Left renal cortex interstitium (tissue), 4 donors: ENCODE measurements at regions not wholly inside any gene's neighbourhood (a gene's known extent, or its start where the extent isn't known, plus 50 kb on each side); places are given as distances from the start of the nearest gene placed in this dataset.
"Not testable (repeated sequence)": the region's sequence is repeated elsewhere in the genome, so short reads cannot be mapped to it uniquely, and the experiment has no call there.

Source experiments
- DNase-seq, 4 donors: peaks; one replicate each; pipeline ENCODE4 v3.0.0-alpha.2; 2013; ENCODE audit warnings: low read depth in 4 of 4, low spot score in 2 of 4, missing footprints in 1 of 4

DNA sequence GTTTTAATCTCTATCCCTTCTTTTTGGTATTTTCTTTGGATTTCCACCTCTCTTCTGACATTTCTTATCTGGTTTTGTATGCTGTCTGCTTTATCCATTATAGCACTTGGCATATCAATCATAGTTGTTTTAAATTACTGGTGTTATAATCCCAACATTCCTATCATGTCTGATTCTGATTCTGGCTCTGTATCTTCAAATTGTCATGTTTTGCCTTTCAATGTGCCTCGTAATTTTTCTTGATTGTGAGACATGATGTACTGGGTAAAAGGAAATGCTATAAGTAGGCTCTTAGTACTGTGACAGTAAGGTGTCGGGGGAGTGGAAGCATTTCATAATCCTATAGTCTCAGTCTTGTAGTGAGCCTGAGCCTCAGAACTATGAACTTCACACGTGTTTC, 729.3 kb upstream of the NOVA1 start:
- no peak for DNase-seq

DNA sequence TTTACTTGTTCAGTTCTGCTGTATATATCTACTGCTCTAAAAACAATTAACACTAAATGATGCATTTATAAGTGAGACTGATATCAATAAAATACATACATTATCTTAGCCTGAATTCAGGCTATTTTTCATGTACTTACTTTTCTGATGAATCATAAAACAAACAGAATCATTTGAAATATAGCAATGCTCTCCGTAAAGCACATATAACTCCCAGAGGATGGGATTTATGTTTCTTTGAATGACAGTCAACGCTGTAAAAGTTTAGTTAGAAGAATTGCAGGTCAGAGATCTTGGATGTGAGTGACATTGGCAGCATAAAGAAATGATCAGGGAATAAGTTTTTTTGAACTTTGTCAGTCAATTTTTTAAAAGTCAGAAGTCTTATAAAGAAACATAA, 740.2 kb upstream of the NOVA1 start:
- DNase-seq: no peak

DNA sequence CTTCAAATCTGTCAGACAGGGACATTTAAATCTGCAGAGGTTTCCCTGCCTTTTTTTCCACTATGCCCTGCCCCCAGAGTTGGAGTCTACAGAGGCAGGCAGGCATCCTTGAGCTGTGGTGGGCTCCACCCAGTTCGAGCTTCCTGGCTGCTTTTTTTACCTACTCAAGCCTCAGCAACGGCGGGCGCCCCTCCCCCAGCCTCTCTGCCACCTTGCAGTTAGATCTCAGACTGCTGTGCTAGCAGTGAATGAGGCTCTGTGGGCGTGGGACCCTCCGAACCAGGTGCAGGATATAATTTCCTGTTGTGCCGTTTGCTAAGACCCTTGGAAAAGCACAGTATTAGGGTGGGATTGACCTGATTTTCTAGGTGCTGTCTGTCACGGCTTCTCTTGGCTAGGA, 765.2 kb upstream of the NOVA1 start:
- not testable (repeated sequence) for DNase-seq

DNA sequence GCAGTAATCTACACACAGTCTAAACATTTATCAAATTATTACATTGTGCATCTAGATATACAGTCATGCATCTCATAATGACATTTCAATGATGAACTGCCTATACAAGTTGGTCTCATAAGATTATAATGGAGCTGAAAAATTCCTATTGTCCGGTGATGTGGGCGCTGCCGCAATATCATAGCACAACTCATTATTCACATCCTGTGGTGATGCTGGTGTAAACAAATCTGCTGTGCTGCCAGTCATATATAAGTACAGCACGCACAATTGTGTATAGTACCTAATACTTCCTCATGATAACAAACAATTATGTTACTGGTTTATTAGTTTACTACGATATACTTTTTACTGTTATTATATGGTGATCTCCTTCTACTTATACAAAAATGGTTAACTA, 768.8 kb upstream of the NOVA1 start:
- no peak for DNase-seq

DNA sequence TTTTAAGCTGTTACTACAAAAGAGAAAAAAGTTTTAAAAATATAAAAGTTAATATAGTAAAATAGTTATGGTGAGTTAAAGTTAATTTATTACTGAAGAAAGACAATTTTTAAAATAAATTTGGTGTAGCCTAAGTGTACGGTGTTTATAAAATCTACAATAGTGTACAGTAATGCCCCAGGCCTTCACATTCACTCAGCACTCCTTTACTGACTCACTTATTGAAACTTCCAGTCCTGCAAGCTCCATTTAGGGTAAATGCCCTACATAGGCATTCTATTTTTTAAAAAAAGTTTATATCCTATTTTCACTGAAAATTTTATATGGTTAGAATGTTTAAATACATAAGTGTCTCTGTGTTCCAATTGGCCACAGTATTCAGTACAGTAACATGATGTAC, 769.5 kb upstream of the NOVA1 start:
- no peak for DNase-seq

DNA sequence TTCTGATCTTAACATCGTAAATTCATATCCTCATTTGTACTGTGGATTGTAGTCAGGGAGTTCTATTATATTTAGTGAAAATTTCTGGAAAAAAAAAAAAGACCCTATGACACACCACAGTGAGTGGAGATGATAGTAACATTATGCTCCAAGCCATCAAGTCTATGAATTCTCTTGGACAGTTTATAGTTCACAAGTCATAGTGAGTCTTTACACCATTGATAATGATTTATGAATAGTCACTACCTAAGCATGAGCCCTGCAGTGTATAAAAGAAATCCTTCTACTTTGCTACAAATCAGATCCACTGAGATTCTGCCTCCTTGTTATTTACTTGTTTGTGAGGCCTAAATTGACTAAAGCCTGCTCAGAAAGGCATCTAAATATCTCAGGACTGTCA, 772.2 kb upstream of the NOVA1 start:
- DNase-seq: no peak

DNA sequence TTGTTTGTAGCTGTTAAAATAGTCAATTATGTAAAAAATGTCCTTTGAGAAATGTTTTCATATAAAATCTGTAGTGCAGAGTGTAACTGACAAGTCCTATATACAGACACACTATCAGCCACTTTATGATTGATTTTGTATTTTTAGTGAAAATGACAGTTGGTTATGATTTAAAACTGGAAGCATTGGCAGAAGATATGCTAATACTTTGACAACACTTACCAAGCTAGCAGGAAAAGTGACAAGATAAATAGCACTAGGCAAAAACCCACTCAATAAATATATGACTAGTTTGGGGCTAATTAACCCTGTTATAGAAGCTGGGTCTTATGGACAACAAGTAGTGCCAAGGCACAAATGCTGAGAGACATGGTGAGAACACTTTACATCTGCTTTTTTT, 772.9 kb upstream of the NOVA1 start:
- no peak for DNase-seq

DNA sequence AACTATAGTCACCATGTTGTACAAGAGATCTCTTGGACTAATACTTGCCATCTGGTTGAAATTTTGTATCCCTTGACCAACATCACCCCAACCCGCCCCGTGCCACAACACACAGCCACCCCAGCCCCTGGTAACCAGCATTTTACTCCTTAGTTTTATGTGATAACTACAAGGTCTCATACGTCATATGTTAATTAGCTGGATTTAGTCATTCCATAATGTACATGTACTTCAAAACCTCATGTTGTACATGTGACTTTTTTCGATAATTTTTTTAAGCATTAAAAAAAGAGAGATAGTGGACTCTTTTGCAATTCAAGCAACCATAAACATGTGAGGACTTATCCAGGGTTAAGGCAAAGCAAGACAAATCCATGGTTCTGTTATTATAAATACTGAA, 773.4 kb upstream of the NOVA1 start:
- DNase-seq: no peak

DNA sequence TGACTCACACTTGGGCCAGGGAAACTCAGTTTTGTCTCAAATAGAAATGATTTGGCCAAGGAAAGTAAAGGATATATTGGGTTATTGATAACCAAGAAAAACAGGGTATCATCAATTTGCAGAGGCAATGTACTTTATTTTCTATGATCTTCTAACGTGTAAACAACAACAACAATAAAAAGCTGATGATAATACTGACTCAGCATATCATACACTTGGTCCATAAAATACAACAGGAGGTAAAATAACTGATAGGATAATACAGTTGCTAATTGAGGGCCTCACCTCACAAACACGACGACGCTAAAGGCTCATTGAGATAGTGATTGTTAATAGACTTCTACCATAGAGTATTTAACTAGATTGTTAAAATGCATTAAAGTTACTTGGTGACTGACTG, 774.0 kb upstream of the NOVA1 start:
- no peak for DNase-seq

DNA sequence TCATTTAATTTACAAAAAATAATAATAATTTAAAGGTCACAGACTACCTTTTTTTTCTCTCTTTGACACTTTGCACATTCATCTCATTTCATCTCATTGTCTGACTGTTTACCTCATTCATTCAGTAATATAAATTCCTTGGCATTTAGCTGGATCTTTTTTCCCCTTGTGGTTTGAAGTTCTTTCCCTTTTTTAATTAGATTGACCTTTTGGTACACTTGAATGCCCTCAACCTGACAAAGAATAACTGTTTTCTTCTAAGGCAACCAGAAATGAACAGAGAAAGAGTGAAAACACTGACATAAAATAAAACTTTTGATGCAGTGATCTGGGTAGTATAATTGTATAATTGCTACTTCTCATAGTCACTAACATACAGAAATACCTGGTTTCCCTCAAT, 774.9 kb upstream of the NOVA1 start:
- DNase-seq: no peak

DNA sequence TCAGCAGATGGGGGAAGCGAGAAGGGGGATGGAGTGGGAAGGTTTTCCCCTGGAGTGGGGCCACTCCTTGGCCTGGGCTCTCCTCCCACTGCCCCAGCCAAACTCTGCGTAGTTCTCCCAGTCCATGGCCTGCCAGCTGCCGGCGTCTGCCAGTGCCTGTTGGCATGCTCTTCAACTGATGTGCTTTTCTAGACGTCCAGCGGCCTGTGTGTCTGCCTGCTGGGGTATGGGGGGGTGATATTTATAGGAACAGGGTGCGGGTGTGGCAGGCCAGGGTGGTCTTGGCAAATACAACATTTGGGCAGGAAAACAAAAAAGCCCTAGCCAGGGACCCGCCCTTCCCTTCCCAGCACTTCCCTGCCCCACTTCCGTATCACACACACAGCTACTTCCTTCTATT, 786.3 kb upstream of the NOVA1 start:
- no peak for DNase-seq

DNA sequence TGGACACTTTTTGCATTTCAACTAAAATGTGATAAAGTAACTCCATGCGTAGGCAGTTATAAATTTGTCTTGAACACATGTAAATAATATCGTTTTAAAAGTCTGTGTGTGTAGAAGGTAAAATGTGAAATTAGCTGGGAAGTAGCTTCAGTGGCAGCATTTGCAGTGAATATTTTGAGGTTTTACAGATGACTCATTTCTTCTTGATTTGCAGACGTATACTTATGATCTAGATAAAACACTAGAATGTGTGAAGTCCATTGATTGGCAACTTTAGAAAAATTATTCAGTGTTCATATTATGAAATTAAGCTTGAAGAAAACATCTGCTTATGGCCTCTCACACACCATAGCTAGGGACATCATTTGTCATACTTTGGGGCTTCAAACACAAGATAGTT, 788.6 kb upstream of the NOVA1 start:
- DNase-seq: no peak

DNA sequence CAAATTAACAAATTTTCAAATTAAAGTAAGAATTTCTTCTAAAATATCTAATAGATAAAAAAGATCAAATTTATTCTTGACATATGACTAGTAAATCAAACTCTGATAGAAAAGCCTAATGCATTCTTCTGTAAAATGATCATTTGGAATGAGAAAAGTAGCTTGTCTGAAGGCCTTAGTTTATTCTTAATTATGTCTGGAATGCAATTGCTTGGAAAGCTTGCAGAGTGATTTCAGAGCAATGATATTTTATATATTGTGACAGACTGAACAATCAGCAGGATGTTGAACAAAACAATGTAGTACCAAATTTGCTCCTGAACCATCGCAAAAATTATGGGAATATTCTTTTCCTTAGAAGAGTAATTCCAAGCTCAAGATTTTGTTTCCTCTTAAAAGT, 789.6 kb upstream of the NOVA1 start:
- no peak for DNase-seq

DNA sequence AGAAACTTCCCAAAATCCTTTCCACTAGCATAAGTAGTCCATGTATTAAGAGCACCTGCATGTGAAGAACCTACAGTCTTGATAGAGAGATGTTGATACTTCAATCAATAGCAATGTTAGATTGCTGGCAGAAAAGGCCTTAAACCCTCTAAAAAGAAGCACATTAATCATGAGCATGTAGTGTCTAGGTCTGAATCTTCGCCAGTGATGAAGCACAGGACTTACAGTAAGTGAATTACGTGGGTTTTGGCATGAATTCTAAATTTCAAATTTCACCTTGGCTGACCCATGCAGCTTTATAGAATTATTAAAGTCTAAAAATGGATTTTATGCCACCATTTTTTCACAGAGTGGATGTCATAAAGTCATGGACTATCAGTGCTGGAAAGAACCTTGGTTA, 791.6 kb upstream of the NOVA1 start:
- no peak for DNase-seq

DNA sequence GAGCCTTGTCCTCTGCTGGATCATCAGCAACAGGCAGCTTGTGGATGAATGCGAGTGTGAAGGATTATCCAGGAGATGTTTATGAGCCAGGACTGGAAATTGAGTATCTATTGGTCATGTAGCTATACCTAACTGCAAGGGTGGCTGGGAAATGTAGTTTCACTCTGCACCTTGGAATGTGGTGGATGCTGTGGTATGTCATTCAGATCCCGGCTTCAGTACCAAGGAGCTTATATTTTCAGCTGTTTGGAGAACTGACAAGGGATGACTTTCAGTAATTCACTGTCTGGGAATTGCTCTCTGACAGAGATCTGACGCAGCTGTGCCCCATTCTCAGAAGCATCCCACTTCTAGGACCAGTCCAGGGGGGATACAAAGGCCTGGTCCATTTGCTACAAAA, 792.3 kb upstream of the NOVA1 start:
- no peak for DNase-seq

DNA sequence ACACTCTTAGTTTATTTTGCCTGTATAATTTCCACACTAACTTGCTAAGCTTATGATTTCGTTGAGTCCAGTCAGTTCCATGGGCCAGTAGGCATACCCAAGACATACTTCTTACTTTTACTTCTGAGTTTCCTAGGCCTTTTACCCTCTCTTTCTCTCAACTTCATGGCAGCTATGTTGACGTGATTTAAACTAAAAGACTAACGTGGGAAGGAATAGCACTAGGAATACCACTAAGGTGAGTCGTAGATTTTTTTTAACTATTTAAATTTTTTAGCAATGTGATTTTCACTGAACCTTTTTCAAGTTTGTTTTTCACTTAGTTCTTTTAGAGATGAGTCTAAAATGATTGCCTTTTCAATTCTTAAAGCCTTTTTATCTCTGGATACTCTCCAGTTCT, 793.5 kb upstream of the NOVA1 start:
- no peak for DNase-seq

DNA sequence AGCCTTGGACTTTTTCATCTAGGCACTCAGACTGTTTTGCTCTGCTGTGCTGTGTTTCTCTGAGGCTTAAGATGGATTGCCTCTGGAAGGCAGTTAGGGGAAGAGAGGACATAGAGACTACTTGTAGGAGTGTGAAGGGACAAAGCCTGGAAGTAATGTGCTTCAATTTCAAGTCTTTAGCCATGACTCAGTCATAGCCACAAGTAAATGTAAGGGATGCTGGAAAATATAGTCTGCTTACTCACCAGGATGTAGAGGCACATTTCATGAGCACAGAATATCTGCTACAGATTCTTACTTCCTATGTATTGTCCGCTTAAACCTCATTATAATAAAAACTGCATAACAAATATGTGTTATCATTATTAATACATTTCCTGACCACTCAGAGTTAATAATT, 794.3 kb upstream of the NOVA1 start:
- DNase-seq: no peak

DNA sequence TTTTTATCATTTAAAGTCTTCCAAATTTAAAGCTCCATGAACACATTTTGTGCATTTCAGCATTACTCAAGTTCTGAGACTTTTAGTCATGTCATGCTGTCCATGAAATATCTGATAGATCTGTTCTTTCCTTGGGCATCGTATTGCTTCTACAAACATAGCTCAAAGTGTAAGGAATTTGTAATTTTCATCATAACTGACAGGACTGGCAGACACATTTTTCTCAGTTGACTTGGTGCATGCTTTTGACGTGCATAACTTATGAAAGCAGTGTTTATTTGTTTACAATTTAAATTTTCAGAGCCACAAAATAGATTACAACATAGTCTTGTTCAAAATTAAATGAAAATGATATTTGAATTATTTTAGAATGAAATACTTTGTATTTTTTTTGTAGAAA, 812.1 kb upstream of the NOVA1 start:
- no peak for DNase-seq

DNA sequence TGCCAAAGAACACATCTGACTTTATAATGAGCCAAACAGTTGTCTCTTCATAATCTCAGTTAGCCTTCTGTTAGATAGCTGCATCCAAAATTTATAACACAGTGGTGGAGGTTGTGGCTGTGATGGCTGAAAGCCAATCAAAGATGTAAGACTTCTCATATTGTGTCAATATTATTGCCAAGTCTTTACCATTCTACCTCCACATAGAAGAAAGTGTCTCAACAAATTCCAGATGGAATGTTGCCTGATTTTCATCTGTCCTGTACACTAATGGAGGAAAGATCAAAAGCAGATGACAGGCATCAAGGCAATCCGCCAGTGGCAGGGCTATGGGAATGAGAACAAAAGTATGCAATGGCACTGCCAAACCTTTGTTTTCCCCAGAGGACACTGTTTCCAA, 813.1 kb upstream of the NOVA1 start:
- no peak for DNase-seq

DNA sequence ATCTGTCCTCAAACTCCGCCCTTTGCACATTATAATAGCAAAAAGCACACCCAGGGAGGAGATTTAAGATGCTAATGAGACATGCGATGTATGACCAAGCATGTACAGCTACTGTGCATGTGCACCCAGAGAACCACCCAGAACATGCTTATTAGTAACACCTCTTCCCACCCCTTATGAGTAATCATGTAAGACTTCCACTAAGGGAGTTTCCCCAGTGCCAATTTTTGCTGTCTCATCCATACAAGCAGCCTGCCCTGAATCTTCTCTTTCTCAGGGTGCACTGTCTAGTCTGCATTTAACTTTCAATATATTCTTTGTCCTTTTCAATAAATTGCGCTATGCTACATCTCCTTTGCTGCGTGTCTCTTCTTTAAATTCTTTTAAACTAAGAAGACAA, 830.0 kb upstream of the NOVA1 start:
- no peak for DNase-seq

DNA sequence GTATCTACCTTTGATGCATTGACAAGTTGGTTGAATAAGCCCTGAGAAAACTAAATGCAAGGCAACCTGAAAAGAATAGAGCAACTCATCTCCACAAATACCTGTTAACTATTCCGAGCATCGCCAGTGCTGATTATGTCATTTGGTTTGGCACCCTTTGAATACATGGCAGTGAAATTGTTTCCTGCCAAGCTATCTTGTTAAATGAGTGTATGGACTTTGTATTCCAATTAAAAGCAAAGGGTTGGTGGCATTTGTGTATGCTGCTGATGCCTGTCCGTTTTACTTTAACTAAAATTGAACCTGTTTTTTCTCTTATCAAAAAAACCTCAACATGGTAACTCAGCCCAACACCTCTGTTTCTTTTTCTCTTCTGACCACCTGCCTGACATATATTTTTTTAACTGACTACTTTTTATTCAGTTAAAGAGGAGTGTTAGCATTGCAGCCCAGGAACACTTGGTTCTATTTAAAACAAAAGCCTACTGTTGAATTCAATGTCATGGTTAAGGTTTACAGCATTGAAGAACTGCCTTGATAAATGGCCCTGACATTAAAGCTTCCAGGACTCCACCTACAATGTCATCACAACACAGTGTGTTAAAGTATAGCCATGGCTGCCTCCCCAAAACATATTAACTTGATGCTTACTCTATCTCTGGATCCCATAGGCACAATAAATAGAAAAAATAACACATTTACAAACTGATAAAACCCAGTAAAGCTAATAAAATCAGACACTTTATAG, 838.3 kb upstream of the NOVA1 start:
- no peak for DNase-seq

DNA sequence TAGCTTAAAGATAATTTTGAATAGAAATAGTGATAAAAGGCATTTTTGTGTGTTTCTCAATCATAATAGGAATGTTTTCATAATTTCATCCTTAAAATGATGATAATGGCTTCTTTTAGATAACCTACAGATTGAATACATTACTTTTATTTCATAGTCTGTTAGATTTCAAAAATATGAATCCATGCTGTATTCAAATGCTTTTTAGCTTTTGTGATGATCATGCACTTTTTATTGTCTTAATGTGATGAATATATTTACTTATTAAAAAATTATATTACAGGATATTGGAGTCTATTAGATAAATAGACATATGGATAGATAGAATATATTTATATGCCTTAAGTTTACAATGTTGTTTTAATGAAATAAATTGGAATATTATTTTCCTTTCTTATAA, 886.8 kb upstream of the NOVA1 start:
- no peak for DNase-seq

DNA sequence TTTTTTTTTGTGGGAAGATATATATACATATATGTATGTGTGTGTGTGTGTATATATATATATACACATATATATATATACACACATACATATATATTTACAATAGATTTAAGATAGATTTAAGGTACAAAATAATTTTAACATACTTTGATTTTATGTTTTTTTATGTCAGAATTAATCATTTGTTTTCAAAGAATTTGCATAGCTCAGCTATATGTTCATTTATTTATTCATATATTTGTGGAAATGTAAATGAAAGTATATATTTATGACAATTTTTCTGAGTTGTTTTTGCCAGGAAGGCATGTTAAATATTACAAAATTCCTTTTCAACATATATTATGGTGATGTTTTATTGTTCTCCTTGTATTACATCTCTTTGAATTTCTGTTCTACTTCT, 887.4 kb upstream of the NOVA1 start:
- DNase-seq: no peak
